Parathyroid adenoma (tissue), 2 donors: ENCODE measurements at regions not wholly inside any gene's neighbourhood (a gene's known extent, or its start where the extent isn't known, plus 50 kb on each side); places are given as distances from the start of the nearest gene placed in this dataset.

Experiments
- H2AFZ ChIP-seq: fragments of 300-600 bp; sonication (generic); one replicate; pipeline ENCODE4 v1.7.0; 2017; ENCODE audit warnings: antibody characterized with exemption, mild to moderate bottlenecking
- H3K27ac ChIP-seq: fragments of 300-600 bp; sonication (generic); one replicate; pipeline ENCODE4 v1.7.0; 2017
- H3K27me3 ChIP-seq: fragments of 300-600 bp; sonication (generic); one replicate; pipeline ENCODE4 v1.7.0; 2017; ENCODE audit warnings: low read length; ENCODE audit not compliant: control insufficient read depth, insufficient read depth
- H3K36me3 ChIP-seq: fragments of 300-600 bp; sonication (generic); one replicate; pipeline ENCODE4 v1.7.0; 2017; ENCODE audit warnings: low read length; ENCODE audit not compliant: control insufficient read depth, insufficient read depth
- H3K4me1 ChIP-seq: fragments of 300-600 bp; sonication (generic); one replicate; pipeline ENCODE4 v1.7.0; 2017; ENCODE audit warnings: control low read depth
- H3K4me2 ChIP-seq: fragments of 300-600 bp; sonication (generic); one replicate; pipeline ENCODE4 v1.7.0; 2017; ENCODE audit warnings: low read length
- H3K4me3 ChIP-seq: fragments of 300-600 bp; sonication (generic); one replicate; pipeline ENCODE4 v1.7.0; 2017; ENCODE audit warnings: low read depth, low read length
- H3K79me2 ChIP-seq: fragments of 300-600 bp; sonication (generic); one replicate; pipeline ENCODE4 v1.7.0; 2017; ENCODE audit warnings: control low read depth
- H3K9ac ChIP-seq: fragments of 300-600 bp; sonication (generic); one replicate; pipeline ENCODE4 v1.7.0; 2017; ENCODE audit warnings: mild to moderate bottlenecking
- H3K9me3 ChIP-seq: fragments of 300-600 bp; sonication (generic); one replicate; pipeline ENCODE4 v1.7.0; 2017; ENCODE audit warnings: low read length; ENCODE audit not compliant: control insufficient read depth
- TF ChIP-seq, protein P1 (sequence below): fragments of 300-600 bp; sonication (generic); IDR thresholded peaks from one replicate; pipeline ENCODE4 v1.7.0; 2017; ENCODE audit warnings: antibody characterized with exemption, mild to moderate bottlenecking
- donor health status: primary hyperparathyroidism.

DNA sequence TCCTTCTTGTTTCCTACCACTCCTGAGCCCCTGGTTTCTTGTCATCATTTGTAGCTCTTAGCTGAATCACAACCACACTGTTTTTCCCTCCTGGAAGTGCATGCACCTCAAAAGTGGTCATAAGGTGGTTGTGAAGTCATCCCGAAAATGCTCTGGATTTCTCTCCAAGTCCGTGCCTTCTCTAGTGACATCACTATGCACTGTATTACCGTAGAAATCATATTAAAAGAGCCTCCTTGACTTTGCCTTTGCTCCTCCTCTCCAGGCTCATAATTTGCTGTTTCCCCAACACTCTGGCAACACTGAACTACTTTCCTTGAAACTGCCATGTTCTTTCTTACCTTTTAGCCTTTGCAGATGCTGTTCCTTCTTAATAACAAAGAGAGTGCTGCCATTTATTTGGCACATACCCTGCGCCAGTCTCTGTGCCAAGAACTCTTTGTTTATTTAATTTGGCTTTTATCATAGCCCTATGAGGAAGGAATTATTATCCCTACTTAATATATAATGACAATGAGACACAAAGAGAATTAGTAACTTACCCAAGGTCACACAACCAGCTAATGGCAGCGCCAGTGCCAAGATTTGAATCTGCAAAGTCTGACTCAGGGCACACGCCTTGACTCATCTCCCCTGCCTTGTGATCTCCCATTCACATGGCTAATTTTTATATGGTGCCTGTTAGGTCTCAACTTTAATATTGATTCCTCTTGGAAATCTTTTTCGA lies 115.4 kb downstream of the KIF4B start:
- Histone ChIP-seq H3K36me3 (no peaks in the 10 kb centered on the region), H3K4me2 (no peak overlapping the region), H2AFZ (no peak overlapping the region), H3K9me3 (no peaks in the 10 kb centered on the region), H3K27ac (no peak overlapping the region), H3K9ac (no peak overlapping the region), H3K27me3 (no peaks in the 10 kb centered on the region), H3K4me3 (no peak overlapping the region), H3K79me2 (no peaks in the 10 kb centered on the region), H3K4me1 (no peaks in the 10 kb centered on the region)
- TF ChIP-seq, protein P1, sequence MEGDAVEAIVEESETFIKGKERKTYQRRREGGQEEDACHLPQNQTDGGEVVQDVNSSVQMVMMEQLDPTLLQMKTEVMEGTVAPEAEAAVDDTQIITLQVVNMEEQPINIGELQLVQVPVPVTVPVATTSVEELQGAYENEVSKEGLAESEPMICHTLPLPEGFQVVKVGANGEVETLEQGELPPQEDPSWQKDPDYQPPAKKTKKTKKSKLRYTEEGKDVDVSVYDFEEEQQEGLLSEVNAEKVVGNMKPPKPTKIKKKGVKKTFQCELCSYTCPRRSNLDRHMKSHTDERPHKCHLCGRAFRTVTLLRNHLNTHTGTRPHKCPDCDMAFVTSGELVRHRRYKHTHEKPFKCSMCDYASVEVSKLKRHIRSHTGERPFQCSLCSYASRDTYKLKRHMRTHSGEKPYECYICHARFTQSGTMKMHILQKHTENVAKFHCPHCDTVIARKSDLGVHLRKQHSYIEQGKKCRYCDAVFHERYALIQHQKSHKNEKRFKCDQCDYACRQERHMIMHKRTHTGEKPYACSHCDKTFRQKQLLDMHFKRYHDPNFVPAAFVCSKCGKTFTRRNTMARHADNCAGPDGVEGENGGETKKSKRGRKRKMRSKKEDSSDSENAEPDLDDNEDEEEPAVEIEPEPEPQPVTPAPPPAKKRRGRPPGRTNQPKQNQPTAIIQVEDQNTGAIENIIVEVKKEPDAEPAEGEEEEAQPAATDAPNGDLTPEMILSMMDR = no peak

DNA sequence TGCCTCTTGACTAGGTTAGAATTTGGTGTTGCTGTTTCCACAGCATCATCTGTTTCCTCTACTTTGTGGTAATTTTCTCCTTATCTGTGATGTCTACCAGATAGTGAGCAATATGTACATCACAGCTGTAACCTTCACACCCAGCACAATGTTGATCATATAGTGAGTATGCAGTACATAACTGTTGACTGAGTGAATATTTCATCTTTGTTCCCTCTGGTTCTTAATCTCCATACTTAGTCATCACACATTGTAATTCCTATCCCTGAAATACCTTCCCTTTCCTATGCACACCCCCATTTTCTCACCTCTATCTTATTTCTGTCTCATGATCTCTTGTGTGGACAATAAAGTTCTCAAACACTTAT lies 115.9 kb downstream of the KIF4B start:
- H3K36me3 ChIP-seq = no peaks in the 10 kb centered on the region
- no peaks in the 10 kb centered on the region for H3K27me3 ChIP-seq
- TF ChIP-seq, protein P1 = no peak
- H2AFZ ChIP-seq = no peak overlapping the region
- H3K27ac ChIP-seq = no peak overlapping the region
- H3K4me3 ChIP-seq = no peak overlapping the region
- H3K4me1 ChIP-seq = no peaks in the 10 kb centered on the region
- no peaks in the 10 kb centered on the region for H3K9me3 ChIP-seq
- H3K4me2 ChIP-seq = no peak overlapping the region
- no peaks in the 10 kb centered on the region for H3K79me2 ChIP-seq
- no peak overlapping the region for H3K9ac ChIP-seq

DNA sequence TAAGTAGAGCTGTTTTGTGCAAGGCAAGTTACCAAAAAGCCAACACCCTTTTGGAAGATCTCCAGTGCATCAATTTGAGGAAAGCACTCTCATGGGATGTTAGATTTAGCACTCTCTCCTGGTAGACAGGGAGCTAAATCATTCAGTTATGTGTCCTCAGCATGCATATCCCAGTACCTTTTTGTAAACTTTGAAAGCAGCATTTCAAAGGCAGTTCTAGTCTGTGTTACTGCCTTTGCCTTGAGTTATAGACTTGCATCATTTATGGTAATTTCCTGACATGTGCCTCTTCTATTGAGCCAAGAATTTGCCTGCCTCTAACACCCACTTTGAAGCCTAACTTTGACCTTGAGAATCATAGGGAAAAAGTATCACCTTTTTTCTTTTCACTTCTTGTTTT lies 120.6 kb downstream of the KIF4B start:
- no peak overlapping the region for H2AFZ ChIP-seq
- no peak overlapping the region for H3K4me2 ChIP-seq
- no peak overlapping the region for H3K9ac ChIP-seq
- H3K27ac ChIP-seq = no peak overlapping the region
- no peaks in the 10 kb centered on the region for H3K79me2 ChIP-seq
- no peaks in the 10 kb centered on the region for H3K36me3 ChIP-seq
- no peaks in the 10 kb centered on the region for H3K27me3 ChIP-seq
- TF ChIP-seq, protein P1 = no peak
- H3K9me3 ChIP-seq = no peaks in the 10 kb centered on the region
- H3K4me3 ChIP-seq = no peak overlapping the region
- H3K4me1 ChIP-seq = no peaks in the 10 kb centered on the region

DNA sequence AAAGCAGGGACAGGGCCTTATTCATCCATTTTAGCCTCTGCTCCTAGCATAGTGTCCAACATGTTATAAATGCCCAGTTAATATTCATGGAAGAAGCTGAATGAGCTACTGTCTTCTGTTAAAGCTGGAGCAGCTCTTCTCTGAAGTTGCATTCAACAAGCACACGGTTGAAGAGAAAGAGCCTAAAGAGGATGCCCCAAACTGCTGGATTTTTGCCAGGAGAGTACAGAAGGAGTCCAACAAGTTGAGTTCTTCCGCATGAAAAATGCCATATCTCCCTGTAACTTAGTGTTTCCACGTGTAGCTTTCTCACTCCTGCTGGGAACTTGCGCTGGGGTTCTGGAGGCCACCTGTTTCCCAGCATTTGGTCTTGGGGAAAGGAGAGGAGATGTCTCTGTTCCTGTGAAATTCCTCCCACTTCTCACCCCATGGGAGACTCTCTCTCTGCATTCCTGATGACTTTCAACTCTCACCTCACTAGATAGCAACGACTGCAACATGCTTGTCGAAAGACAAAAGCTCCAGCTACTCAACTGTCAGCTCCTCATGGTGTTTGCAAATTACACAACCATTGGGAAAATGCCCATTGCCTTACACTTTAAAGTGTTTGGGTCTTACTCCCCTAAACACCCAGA lies 122.8 kb downstream of the KIF4B start:
- Histone ChIP-seq H2AFZ (no peak overlapping the region), H3K9me3 (no peaks in the 10 kb centered on the region), H3K4me2 (no peak overlapping the region), H3K4me1 (no peaks in the 10 kb centered on the region), H3K4me3 (no peak overlapping the region), H3K27me3 (no peaks in the 10 kb centered on the region), H3K27ac (no peak overlapping the region), H3K9ac (no peak overlapping the region), H3K79me2 (no peaks in the 10 kb centered on the region), H3K36me3 (no peaks in the 10 kb centered on the region)
- TF ChIP-seq, protein P1 = no peak

DNA sequence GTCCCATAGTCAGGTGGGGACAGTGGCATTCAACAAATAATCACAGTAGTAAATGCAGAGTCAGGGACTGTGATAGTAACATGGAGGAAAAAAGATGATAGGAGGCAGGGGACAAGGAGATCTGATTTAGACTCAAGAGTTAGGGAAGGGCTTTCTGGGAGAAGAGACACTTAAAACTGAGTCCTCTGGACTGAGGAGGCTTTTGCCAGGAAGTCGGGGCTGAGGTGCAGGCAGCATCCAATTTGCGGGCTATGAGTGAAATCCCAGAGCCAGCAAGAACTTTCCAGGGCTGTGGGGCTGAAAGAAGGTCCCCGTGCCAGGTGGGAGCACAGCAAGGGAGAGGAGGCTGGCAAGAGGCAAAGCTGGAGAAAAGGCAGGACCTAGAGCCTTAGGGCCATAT lies 124.1 kb downstream of the KIF4B start:
- H3K4me1 ChIP-seq = no peaks in the 10 kb centered on the region
- H3K36me3 ChIP-seq = no peaks in the 10 kb centered on the region
- H2AFZ ChIP-seq = no peak overlapping the region
- H3K9ac ChIP-seq = no peak overlapping the region
- H3K9me3 ChIP-seq = no peaks in the 10 kb centered on the region
- no peak overlapping the region for H3K4me3 ChIP-seq
- no peaks in the 10 kb centered on the region for H3K79me2 ChIP-seq
- no peak overlapping the region for H3K27ac ChIP-seq
- no peaks in the 10 kb centered on the region for H3K27me3 ChIP-seq
- no peak overlapping the region for H3K4me2 ChIP-seq
- TF ChIP-seq, protein P1 = no peak
